HG03175 (cell line): ENCODE measurements at regions not wholly inside any gene's neighbourhood (a gene's known extent, or its start where the extent isn't known, plus 50 kb on each side); places are given as distances from the start of the nearest gene placed in this dataset.

Experiments used
- ATAC-seq: cut with Tn5 transposase; IDR thresholded peaks from one replicate; pipeline ENCODE4 v1.9.1; 2021; ENCODE audit warnings: mild to moderate bottlenecking, moderate library complexity; ENCODE audit not compliant: unreplicated experiment

GRCh38 chr1:182200025-182200812 lies 138.7 kb upstream of the ZNF648 start:
- ATAC-seq: no peak

- ATAC-seq: no peak
Observed at GRCh38 chr1:182198006-182198605, 136.6 kb upstream of the ZNF648 start.

- no peak for ATAC-seq
Observed at GRCh38 chr1:182196897-182197870, 135.7 kb upstream of the ZNF648 start.

GRCh38 chr1:182195733-182196132 lies 134.2 kb upstream of the ZNF648 start:
- ATAC-seq: no peak

- no peak for ATAC-seq
Observed at GRCh38 chr1:182193908-182194550, 132.5 kb upstream of the ZNF648 start.

- no peak for ATAC-seq
Observed at GRCh38 chr1:182192966-182193365, 131.5 kb upstream of the ZNF648 start.

- no peak for ATAC-seq
Observed at GRCh38 chr1:182192215-182192614, 130.7 kb upstream of the ZNF648 start.

- ATAC-seq: no peak
Observed at GRCh38 chr1:182191381-182192115, 130.0 kb upstream of the ZNF648 start.

GRCh38 chr1:182189535-182190066 lies 128.1 kb upstream of the ZNF648 start:
- no peak for ATAC-seq

GRCh38 chr1:182186757-182187146 lies 125.2 kb upstream of the ZNF648 start:
- ATAC-seq: no peak

GRCh38 chr1:182185842-182186756 lies 124.6 kb upstream of the ZNF648 start:
- no peak for ATAC-seq

GRCh38 chr1:182185136-182185535 lies 123.6 kb upstream of the ZNF648 start:
- ATAC-seq: no peak

GRCh38 chr1:182183606-182184005 lies 122.1 kb upstream of the ZNF648 start:
- no peak for ATAC-seq

GRCh38 chr1:182182311-182182710 lies 120.8 kb upstream of the ZNF648 start:
- no peak for ATAC-seq

- no peak for ATAC-seq
Observed at GRCh38 chr1:182181167-182181572, 119.7 kb upstream of the ZNF648 start.

- ATAC-seq: no peak
Observed at GRCh38 chr1:182175361-182175931, 113.9 kb upstream of the ZNF648 start.

GRCh38 chr1:182174513-182174855 lies 113.0 kb upstream of the ZNF648 start:
- ATAC-seq: no peak

GRCh38 chr1:182173808-182174512 lies 112.4 kb upstream of the ZNF648 start:
- no peak for ATAC-seq
